NCI-H2196 (cell line): ENCODE measurements at regions not wholly inside any gene's neighbourhood (a gene's known extent, or its start where the extent isn't known, plus 50 kb on each side); places are given as distances from the start of the nearest gene placed in this dataset.
"Not testable (repeated sequence)": the region's sequence is repeated elsewhere in the genome, so short reads cannot be mapped to it uniquely, and the experiment has no call there.

ENCODE experiments used
- DNase-seq: peaks from one replicate; lab custom pipeline; 2025; ENCODE audit not compliant: unreplicated experiment; lab: John Stamatoyannopoulos, UW

DNA sequence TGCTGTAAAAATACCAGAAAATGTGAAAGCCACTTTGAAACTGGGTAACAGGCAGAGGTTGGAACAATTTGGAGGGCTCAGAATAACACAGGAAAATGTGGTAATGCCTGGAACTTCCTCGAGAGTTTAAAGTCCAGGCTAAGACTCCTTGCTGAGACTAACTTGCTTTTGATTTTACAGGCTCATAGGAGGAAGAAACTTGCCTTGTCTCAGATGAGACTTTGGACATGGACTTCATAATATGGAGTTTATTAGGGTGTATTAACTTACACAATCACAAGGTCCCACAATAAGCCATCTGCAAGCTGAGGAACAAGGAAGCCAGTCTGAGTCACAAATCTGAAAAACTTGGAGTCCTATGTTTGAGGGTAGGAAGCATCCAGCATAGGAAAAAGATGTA is 293.4 kb upstream of the TMEFF2 start:
- DNase-seq = not testable (repeated sequence)

DNA sequence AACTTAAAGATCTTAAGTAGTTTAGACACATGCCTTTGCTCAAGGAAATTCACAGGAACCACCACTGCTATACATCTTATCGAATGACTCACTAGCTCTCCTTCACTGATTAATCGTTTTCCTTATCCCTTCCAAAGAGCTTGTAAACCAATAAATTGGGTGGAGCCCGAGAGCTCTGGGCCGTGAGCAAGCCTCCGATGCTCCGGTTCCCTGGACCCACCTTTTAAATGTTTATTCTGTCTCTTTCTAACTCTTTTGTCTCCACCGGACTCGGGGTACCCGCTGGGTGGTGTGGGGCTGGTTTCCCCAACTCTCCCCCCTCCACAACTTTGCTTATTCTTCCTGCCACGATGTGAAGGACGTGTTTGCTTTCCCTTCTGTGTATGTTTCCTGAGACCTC is 292.9 kb upstream of the TMEFF2 start:
- no peak for DNase-seq

DNA sequence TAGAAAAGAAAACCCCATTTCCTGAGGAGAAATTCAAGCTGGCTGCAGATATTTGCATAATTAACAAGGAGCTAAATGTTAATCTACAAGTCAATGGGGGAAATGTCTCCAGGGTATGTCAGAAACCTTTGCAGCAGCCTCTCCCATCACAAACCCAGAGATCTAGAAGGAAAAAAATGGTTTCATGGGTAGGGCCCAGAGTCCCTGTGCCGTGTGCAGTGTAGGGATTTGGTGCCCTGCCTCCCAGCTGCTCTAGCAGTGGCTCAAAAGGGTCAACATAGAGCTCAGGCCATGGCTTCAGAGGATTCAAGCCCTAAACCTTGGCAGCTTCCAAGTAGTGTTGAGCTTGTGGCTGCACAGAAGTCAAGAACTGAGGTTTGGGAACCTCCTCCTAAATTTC is 290.2 kb upstream of the TMEFF2 start:
- DNase-seq = no peak

DNA sequence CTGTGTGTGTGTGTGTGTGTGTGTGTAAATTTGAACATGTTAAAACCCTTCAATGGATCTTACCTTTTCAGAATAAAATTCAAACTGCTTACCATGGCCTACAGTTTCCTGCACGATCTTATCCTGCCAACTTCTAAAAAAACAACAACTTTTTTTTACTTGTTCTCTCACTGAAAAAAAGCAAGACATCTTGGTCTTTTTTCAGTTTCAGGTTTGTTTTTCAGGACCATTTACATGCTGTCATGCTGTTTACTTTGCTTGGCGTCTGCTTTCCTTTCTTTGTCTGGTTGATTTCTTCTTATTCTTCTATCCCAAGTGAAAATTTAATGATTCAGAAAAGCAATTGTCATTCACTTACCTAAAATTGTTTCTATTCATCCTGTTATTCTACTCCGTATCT is 286.3 kb upstream of the TMEFF2 start:
- DNase-seq = no peak

DNA sequence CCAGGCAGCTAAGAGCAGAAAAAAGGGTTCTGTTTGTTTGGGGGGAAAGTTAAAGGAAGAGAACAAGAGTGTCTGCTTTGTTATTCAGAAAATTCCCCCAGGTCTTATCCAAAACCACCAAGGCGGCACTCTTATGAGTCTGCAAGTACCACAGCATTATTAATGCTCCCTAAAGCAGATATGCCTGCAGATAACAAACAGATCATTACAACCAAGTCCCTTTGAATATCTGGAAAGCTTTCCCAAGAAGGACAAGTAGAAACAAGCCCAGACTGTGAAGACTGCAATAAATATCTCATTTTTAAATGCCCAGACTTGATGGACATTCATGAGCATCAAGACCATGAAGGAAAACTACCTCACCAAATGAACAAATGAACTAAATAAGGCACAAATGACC is 278.6 kb upstream of the TMEFF2 start:
- DNase-seq = no peak

DNA sequence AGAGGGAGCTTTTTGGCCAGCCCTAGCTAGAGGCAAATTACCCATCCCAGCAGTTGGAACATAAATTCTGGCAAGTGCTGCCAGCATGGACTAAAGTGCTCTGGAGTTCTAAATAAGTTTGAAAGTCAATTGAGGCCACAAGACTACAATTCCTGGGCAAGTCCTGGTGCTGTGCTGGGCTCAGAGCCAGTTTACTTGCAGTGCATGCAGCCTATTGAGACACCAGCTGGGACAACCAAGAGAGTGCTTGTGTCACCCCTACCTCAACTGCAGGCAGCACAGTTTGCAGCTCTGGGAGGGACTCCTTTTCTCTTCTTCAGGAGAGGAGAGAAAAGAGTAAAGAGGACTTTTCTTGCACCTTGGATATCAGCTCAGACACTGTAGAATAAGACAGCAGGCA is 277.2 kb upstream of the TMEFF2 start:
- no peak for DNase-seq

DNA sequence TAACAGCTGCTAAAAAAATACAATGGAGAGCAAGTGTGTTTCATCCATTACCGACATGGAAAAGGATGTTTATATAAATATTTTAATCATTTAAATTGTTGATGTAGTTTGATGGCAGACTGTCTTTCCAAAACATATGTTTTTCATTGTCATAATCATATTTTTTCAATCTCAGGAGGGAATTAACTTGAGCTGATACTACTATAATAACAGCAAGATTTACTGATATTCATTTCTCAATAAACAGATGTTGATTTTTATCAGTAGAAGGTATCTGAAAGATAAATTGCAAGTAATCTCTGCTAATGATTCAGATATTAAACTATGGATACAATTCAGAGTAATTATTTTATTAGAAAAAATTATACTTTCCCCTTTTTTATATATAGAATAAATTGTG is 274.9 kb upstream of the TMEFF2 start:
- DNase-seq = no peak

DNA sequence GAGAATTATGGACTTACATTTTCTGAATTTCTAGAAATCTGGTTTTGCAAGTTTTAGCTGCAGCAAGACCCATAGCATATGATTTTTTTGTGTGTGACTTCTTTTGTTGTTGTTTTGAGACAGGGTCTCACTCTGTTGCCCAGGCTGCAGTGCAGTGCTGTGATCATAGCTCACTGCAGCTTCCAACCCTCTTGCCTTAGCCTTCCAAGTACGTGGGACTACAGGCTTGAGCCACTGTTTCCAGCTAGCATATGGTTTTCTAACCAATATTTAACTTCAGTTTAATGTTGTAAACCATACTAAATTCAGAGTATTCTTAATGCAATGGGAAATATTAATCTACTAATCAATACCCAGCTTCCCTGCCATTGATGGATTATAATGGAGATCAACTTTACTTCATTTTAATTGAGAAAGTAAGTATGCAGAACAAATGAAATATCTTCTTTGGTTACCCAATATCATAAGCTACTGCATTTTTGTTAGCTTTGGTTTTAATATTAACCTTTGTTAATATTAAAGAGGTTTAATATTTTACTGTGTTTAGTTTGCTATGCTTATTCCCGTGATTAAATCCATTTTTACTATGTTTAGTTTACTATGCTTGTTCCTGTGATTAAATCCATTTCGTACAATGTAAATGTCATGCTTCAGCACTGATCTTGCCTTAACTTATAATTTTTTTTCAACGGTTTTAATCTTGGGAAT is 273.4 kb upstream of the TMEFF2 start:
- DNase-seq = no peak

DNA sequence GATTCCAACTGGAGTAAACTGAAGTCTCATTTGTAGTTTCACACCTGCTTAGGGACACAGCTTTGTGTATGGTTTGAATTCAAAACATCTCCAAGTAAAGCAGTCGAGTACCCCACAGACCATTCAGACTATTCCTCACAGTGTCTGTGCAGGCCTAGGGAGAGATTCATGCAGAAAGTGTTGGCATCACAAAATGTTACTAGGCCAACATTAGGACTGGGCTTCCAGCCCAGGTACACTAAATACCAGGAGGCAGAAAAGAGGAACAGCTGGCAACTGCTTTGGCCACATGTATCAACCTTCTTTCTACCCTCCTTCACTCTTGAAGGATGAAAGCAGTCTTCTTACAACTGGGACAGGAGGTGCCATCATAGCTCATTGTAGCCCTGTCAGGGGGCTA is 270.4 kb upstream of the TMEFF2 start:
- DNase-seq = no peak

DNA sequence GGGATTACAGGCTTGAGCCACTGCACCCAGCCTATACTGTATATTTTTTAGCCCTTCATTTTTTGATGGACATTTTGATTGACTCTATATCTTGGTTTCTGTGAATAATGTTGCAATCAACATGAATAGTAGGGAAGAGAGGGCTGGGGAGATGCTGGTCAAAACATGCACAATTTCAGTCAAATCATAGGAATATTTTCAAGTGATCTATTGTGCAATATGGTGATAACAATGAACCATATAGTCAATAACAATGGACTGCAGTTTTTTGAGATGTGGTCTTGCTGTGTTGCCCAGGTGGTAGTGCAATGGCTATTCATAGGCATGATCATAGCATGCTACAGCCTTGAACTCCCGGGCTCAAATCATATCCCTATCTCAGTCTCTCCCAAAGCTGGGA is 264.7 kb upstream of the TMEFF2 start:
- no peak for DNase-seq

DNA sequence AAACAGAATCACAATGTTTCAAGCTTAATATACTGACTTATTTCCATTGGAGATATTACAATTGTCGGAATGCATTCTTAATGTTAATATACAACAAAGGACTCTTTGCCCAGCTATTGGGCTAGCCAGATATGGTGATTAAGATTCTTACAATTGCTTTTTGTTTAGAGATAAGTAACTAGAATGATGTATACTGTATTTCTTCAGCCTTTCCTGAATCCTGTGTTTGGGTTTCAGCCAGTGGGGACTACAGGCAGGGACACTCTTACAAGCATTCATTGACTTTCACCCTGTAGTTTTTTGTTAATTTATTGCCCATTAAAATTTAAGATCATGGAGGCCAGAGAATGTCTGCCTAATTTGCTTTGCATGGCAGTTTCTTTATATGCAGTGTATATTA is 254.1 kb upstream of the TMEFF2 start:
- DNase-seq = no peak

DNA sequence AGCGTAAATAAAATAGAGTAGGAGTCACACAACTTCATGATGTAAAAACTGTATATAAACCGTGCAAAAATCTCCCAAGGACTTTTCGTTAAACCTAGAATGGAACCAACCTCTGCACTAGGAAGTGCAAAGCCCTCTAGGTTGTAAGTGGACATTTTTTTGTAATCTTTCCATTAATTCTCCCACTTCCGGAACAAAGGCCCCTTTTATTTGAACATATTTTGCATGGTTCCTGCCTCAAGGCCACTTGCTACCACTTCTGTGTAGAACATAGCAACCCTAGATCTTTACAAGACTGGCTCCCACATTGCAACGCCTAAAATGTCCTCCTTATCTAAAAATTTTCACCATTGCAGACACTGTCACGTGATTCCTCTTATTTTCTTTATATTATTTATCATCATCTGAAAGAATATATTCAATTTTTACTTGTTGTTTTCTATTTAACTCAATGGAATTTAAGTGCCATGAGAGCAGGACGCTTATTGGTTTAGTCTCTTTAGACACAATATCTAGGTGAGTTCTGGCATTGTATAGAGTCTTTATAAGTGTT is 249.6 kb upstream of the TMEFF2 start:
- DNase-seq = no peak

DNA sequence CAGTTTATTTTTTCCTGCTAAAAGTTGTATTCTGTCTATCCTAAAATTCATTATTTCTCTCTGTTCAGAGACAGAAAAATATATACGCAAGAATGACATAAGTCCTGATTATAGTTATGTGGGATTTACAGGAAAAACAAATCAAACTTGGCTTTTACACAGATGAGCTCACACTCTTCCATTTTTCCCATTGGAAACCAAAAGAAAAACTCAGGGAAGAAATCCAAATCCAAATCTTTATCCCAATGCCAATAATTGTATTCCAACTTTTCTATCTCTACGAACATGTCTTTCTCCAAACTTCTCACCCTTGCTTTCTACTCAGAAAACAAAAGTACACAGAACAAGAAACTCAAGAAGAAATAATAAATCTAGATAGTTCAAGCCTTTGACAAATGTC is 249.1 kb upstream of the TMEFF2 start:
- no peak for DNase-seq

DNA sequence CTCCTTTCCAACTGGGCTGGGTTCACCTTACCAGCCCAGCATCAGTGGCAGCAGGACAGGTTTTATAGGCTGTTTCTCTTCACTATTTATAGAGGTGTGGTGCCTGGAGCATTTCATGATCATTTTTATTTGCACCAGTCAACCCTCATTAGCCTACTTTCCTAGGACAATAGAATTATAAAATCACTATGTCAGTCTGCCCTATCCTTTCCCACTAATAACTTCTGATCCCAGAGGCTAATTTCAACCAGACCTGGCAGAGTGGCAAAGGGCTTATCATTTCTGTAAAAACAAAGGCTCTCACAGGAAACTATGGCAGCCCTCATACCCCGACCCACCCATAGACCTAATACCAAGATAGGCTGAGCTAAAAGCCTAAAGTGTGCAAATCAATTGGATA is 243.5 kb upstream of the TMEFF2 start:
- no peak for DNase-seq

DNA sequence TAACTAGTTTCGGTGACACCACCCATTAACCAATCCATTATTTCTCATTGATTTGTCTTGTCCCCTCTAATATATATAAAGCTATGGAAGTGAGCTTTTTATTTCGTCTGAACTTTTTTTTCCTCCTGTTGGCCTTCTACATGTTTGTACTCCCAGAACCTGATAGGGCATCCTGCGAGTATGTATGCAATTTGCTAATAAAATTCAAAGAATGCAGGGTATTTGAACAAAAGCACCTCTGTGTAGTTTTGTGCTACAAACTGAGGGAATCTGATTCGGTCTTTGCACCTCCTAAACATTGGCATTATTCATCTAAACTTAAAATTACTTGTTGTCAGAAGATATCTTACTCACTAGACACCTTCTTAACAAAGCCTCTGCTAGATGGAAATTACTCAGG is 242.9 kb upstream of the TMEFF2 start:
- DNase-seq = no peak

DNA sequence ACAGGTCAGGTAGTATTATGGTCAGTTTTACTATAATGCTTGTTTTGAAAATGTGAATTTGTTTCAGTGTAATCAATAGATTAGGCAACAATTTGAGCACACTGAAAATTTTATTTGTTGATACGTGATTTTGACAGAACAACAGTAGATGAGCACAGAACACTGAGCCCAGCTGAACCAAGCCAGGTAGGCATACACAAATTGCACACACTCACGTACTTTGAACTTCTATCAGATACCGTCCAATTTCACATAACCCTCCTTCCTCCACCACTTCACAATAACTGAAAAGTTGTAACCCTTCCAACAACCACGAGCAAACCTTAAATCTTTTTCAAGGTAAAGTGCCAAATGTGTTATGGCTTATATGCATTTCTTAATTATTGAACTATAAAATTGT is 229.5 kb upstream of the TMEFF2 start:
- DNase-seq = no peak

DNA sequence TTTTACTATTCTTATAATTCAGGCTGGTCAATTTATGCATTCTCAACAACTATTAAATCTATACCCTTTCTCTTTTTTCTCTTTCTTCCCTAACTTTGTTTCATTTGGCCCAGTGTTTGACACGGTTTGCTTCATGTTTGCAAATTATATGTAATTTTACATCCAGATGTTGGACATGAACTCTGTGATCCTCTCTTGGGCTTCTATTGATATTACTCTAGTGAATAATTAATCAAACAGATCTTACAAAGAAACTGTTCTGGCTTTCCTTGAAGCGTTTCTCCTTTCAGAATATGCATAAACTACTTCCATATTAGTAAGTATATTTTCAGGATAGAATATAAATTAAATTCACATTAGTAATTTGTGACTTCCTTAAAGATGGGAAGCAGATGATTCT is 225.1 kb upstream of the TMEFF2 start:
- no peak for DNase-seq

DNA sequence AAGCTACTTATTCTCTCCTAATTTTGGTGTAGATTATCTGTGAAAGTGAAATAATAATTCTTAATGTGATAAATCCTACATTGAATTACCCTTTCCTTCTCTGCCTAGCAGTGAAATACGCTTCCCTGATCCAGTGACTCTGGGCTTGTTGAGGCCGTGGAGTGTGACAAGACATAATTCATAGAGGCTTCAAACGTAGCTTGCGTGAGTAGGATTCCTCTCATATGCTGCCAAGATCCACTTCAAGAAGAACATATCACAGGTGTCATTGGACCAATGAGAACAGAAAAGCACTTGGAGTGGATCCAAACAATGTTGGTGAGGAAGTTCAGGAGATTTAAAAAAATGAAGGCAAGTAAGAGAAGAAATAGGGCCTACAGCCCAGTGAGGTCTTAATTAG is 221.3 kb upstream of the TMEFF2 start:
- DNase-seq = no peak

DNA sequence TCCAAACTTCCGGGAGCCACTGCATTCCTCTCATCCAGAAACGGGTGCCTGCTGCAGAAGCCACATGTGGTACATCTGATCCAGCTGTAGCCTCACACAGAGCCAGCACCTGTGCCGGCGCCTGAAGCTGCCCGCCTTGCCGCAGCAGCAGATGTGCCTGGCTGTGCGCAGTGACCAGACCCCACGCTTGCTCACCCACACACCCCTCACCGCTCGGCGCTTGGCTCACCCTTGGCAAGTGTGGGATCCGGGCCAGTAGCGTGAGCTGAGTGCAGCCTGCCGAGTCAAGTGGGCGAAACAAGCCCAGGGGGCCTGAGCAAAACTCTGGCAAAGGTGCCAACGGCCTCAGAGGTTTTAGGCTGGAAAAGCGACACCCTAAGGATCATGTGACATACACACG is 220.1 kb upstream of the TMEFF2 start:
- no peak for DNase-seq

DNA sequence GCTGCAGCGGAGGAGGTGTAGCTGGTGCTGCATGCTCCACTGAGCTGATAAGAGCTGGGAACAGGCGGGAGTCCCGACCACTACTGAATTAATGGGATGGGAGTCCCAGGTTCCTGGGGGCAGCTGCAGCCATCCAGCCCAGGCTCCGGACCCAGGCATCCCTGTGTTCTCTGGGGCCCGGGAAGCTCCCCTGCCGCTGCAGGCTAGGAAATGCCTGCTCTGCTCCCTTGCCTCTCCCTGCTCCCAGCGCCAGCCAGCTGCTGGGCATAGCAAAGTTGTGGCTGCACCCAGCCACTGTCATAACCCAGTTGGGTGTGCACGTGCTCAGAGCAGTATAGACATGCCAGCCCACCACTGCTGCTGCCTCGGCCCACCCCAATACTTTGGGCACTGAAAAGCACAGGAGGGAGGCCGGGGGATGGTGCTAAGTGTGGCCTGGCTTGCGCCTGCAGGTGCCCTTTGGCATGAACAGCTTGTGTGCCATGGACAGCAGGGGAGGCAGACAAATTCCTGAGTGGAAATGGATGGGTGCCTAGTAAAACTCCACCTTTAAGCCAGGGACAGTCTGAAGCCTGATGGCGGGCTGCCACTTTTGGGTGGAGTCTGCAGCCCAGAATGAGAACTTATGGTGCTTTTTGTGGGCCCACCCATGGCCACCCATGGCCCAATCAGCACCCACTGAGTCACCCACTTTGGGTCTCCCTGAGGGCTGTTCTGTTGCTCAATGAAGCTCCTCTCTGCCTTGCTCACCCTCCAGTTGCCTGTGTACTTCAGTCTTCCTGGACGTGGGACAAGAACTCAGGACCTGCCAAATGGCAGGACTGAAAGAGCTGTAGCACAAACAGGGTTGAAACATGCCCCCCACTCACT is 219.3 kb upstream of the TMEFF2 start:
- no peak for DNase-seq

DNA sequence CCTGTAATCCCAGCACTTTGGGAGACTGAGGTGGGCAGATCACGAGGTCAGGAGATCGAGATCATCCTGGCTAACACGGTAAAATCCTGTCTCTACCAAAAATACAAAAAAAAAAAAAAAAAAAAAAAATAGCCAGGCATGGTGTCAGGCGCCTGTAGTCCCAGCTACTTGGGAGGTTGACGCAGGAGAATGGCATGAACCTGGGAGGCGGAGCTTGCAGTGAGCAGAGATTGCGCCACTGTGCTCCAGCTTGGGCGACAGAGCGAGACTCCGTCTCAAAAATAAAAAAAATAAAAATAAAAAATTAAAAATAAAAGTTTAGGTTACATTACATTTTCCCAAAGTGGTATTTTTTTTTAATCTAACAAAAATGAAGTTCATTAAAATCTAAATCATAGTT is 218.1 kb upstream of the TMEFF2 start:
- DNase-seq = not testable (repeated sequence)

DNA sequence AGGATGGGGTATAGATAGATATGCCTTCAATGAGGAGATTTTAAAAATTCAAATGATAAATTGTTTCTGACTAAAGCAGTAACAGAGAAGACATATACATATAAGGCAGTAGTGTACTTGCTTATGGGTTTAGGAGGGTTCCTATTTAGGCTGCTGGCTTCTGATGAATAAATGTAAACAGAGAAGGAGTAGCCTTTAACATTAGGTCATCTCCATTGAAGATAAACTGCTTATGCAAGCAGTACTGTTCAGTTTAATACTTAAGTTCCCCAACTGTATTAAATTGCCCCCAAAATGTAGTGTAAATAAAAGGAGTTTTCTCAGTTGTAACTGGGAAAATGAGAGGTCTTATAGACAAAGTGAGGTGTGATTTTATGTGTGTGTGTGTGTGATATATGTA is 217.7 kb upstream of the TMEFF2 start:
- no peak for DNase-seq
